Breast epithelium (tissue), 3 donors: ENCODE measurements at regions not wholly inside any gene's neighbourhood (a gene's known extent, or its start where the extent isn't known, plus 50 kb on each side); places are given as distances from the start of the nearest gene placed in this dataset.

Experiments used
- POLR2A ChIP-seq: fragments of 450-650 bp; IDR thresholded peaks from one replicate; pipeline ENCODE4 v1.6.1; 2016; ENCODE audit warnings: antibody characterized with exemption, mild to moderate bottlenecking, moderate library complexity
- POLR2AphosphoS5 ChIP-seq, 3 donors: sonication (generic); formaldehyde crosslinking; IDR thresholded peaks; one replicate each; pipeline ENCODE4 v1.6.1; 2017; ENCODE audit warnings: antibody characterized with exemption in 3 of 3
- TF ChIP-seq, protein P1 (sequence below), 3 donors: fragments of 450-650 bp; IDR thresholded peaks; one replicate each; pipeline ENCODE4 v1.5.1; 2016 to 2017; ENCODE audit warnings: antibody characterized with exemption in 3 of 3, mild to moderate bottlenecking in 3 of 3, moderate library complexity in 3 of 3

DNA sequence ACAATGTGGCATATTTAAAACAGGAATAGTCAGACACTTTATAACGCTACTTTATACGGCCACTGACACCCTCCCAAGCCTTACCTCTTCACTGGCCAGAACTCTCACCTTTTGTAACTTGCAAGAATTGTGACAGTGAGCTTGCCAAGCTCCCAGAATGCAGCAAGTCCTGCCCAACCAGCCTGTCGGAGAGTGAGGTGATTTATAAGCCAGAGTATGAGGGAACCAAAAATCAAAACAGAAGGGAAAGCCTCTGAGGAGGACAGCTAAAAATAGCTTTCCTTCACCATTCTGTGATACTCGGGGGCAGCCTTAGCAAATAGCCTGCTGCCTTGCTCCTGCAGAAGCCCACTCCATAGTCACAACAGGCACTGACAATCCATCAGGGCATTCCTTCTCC lies 229.7 kb downstream of the FAM76B start:
- TF ChIP-seq POLR2A (no peak), POLR2AphosphoS5 (IDR thresholded peaks at IDR 0.05) (no peak)
- TF ChIP-seq, protein P1, sequence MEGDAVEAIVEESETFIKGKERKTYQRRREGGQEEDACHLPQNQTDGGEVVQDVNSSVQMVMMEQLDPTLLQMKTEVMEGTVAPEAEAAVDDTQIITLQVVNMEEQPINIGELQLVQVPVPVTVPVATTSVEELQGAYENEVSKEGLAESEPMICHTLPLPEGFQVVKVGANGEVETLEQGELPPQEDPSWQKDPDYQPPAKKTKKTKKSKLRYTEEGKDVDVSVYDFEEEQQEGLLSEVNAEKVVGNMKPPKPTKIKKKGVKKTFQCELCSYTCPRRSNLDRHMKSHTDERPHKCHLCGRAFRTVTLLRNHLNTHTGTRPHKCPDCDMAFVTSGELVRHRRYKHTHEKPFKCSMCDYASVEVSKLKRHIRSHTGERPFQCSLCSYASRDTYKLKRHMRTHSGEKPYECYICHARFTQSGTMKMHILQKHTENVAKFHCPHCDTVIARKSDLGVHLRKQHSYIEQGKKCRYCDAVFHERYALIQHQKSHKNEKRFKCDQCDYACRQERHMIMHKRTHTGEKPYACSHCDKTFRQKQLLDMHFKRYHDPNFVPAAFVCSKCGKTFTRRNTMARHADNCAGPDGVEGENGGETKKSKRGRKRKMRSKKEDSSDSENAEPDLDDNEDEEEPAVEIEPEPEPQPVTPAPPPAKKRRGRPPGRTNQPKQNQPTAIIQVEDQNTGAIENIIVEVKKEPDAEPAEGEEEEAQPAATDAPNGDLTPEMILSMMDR (IDR thresholded peaks at IDR 0.05): no peak
